Right ventricle myocardium superior (tissue), 1 donor: ENCODE measurements at regions not wholly inside any gene's neighbourhood (a gene's known extent, or its start where the extent isn't known, plus 50 kb on each side); places are given as distances from the start of the nearest gene placed in this dataset.
"Not testable (repeated sequence)": the region's sequence is repeated elsewhere in the genome, so short reads cannot be mapped to it uniquely, and the experiment has no call there.

Source experiments
- ATAC-seq: fragments of 200-7000 bp; cut with Tn5 transposase; one replicate; pipeline ENCODE4 v1.9.1; 2020; ENCODE audit warnings: mild to moderate bottlenecking; ENCODE audit not compliant: poor library complexity
- DNase-seq: peaks from one replicate; pipeline ENCODE4 v3.0.0-alpha.2; 2020
- intact Hi-C: fragments of 100-400 bp; cut with DNase I; formaldehyde crosslinking; loops from one replicate; pipeline ENCODE4 v1.11.2; 2022
- donor health status: DM: no; HTN: yes; CAD: no; lungs with severe emphysema.

- no peak for DNase-seq
- no peak for ATAC-seq
- intact Hi-C loops, result no loop called here
Measured at GRCh38 chr5:16392718-16393117, 72.9 kb downstream of the ZNF622 start.

GRCh38 chr5:16391858-16392649 lies 73.5 kb downstream of the ZNF622 start:
- no peak for DNase-seq
- intact Hi-C loops, result no loop called here
- no peak for ATAC-seq

GRCh38 chr5:16390825-16391224 lies 74.8 kb downstream of the ZNF622 start:
- intact Hi-C loops, result no loop called here
- DNase-seq (no peak), ATAC-seq (no peak)

- ATAC-seq, result no peak
- intact Hi-C loops, result no loop called here
- no peak for DNase-seq
Measured at GRCh38 chr5:16385516-16386090, 80.0 kb downstream of the ZNF622 start.

- intact Hi-C loops, result no loop called here
- no peak for ATAC-seq
- DNase-seq, result no peak
Measured at GRCh38 chr5:16384804-16385203, 80.8 kb downstream of the ZNF622 start.

- intact Hi-C loops, result no loop called here
- ATAC-seq (no peak), DNase-seq (no peak)
Measured at GRCh38 chr5:16384222-16384621, 81.4 kb downstream of the ZNF622 start.

- ATAC-seq (no peak), DNase-seq (no peak)
- intact Hi-C loops, result no loop called here
Measured at GRCh38 chr5:16383544-16384052, 82.0 kb downstream of the ZNF622 start.

GRCh38 chr5:16382047-16382446 lies 83.6 kb downstream of the ZNF622 start:
- ATAC-seq, result no peak
- intact Hi-C loops, result no loop called here
- DNase-seq, result no peak

GRCh38 chr5:16378762-16379161 lies 86.8 kb downstream of the ZNF622 start:
- ATAC-seq (peak; percentile 96), DNase-seq (no peak)
- intact Hi-C loops, result no loop called here

GRCh38 chr5:16372493-16372892 lies 93.1 kb downstream of the ZNF622 start:
- ATAC-seq (no peak), DNase-seq (no peak)
- intact Hi-C loops, result no loop called here

- no peak for ATAC-seq
- intact Hi-C loops, result no loop called here
- DNase-seq, result no peak
Measured at GRCh38 chr5:16366491-16366890, 99.1 kb downstream of the ZNF622 start.

GRCh38 chr5:16364910-16365309 lies 100.7 kb downstream of the ZNF622 start:
- ATAC-seq, result no peak
- intact Hi-C loops, result no loop called here

GRCh38 chr5:16353439-16353838 lies 112.2 kb downstream of the ZNF622 start:
- ATAC-seq, intact Hi-C loops, DNase-seq: not testable (repeated sequence)

More at GRCh38 chr5:16364910-16365309, 100.7 kb downstream of the ZNF622 start:
- DNase-seq, result no peak

GRCh38 chr5:16350816-16351215 lies 114.8 kb downstream of the ZNF622 start:
- intact Hi-C loops, result no loop called here
- ATAC-seq, result no peak
- DNase-seq, result no peak

GRCh38 chr5:16346380-16346779 lies 119.2 kb downstream of the ZNF622 start:
- no peak for ATAC-seq
- DNase-seq, result no peak
- intact Hi-C loops, result no loop called here

- intact Hi-C loops, result no loop called here
- ATAC-seq (no peak), DNase-seq (no peak)
Measured at GRCh38 chr5:16345454-16345853, 120.1 kb downstream of the ZNF622 start.

- ATAC-seq, result no peak
- intact Hi-C loops, result no loop called here
- no peak for DNase-seq
Measured at GRCh38 chr5:16326137-16326536, 139.5 kb downstream of the ZNF622 start.

- no peak for DNase-seq
- ATAC-seq, result no peak
- intact Hi-C loops, result no loop called here
Measured at GRCh38 chr5:16321284-16321683, 141.7 kb upstream of the MARCHF11 start.

GRCh38 chr5:16315501-16315900 lies 135.9 kb upstream of the MARCHF11 start:
- intact Hi-C loops, result no loop called here
- no peak for DNase-seq
- ATAC-seq, result no peak

GRCh38 chr5:16313761-16314160 lies 134.2 kb upstream of the MARCHF11 start:
- intact Hi-C loops, result no loop called here
- ATAC-seq (no peak), DNase-seq (no peak)
